H1 (cell line): ENCODE measurements at regions not wholly inside any gene's neighbourhood (a gene's known extent, or its start where the extent isn't known, plus 50 kb on each side); places are given as distances from the start of the nearest gene placed in this dataset.

ENCODE experiments used
- CTCF ChIA-PET: fragments of 300-600 bp; sonication (Branson Sonifier 250); formaldehyde crosslinking; loops from one replicate; lab custom pipeline; 2021; ENCODE audit not compliant: partially characterized antibody; lab: Charles Lee
- POLR2A ChIA-PET: fragments of 300-600 bp; sonication (Branson Sonifier 250); formaldehyde crosslinking; loops from one replicate; lab custom pipeline; 2021; ENCODE audit warnings: inconsistent platforms; ENCODE audit not compliant: partially characterized antibody; lab: Charles Lee
- DNase-seq, 2 experiments: peaks; one replicate each; pipeline versions ENCODE4 v3.0.0 to v3.0.0-alpha.2; 2010 to 2022; ENCODE audit warnings: low spot score in 2 of 2, low read depth in 1 of 2, mixed read lengths in 1 of 2
- FAIRE-seq: peaks from 2 replicates; lab custom pipeline; 2011; peaks lifted over from hg19 to GRCh38; lab: Jason Lieb, UNC
- H2AFZ ChIP-seq: 2 replicates; pipeline ENCODE4 v1.8.1; 2012; ENCODE audit warnings: low read length, inconsistent platforms
- H2AK5ac ChIP-seq: 2 replicates; pipeline ENCODE4 v1.6.1; 2013; ENCODE audit warnings: low read depth, low read length
- H2BK120ac ChIP-seq: replicated peaks from 2 replicates; pipeline ENCODE3; 2013; ENCODE audit warnings: low read depth, low read length, inconsistent platforms
- H2BK12ac ChIP-seq: 2 replicates; pipeline ENCODE4 v1.6.1; 2013; ENCODE audit warnings: low read depth, low read length
- H2BK15ac ChIP-seq: 2 replicates; pipeline ENCODE4 v1.6.1; 2013; ENCODE audit warnings: low read length
- H2BK20ac ChIP-seq: 2 replicates; pipeline ENCODE4 v1.6.1; 2013; ENCODE audit warnings: low read length
- H2BK5ac ChIP-seq: 2 replicates; pipeline ENCODE4 v1.6.1; 2013; ENCODE audit warnings: low read depth, low read length
- H3K14ac ChIP-seq: 2 replicates; pipeline ENCODE4 v1.6.1; 2013; ENCODE audit warnings: inconsistent platforms; ENCODE audit not compliant: insufficient read length
- H3K18ac ChIP-seq: 2 replicates; pipeline ENCODE4 v1.6.1; 2013; ENCODE audit warnings: low read length; ENCODE audit errors: extremely low read depth
- H3K23ac ChIP-seq: 2 replicates; pipeline ENCODE4 v1.6.1; 2013; ENCODE audit warnings: inconsistent platforms; ENCODE audit not compliant: insufficient read length
- H3K23me2 ChIP-seq: 2 replicates; pipeline ENCODE4 v1.6.1; 2013; ENCODE audit warnings: low read depth, low read length
- H3K27ac ChIP-seq: 2 replicates; pipeline ENCODE4 v1.6.1; 2011; ENCODE audit warnings: low read depth, low read length, inconsistent platforms
- H3K27me3 ChIP-seq, 4 experiments: replicated peaks in 1 of 4; 1 replicate in 1 of 4; 2 replicates in 3 of 4; pipeline versions ENCODE4 v1.6.1 to v1.8.1; 2011 to 2013; ENCODE audit warnings: low read length in 3 of 4, mild to moderate bottlenecking in 3 of 4, inconsistent platforms in 2 of 4, mixed read lengths in 2 of 4, moderate library complexity in 1 of 4; ENCODE audit not compliant: control insufficient read depth in 3 of 4, insufficient read depth in 3 of 4; ENCODE audit errors: extremely low read depth in 1 of 4
- H3K36me3 ChIP-seq, 4 experiments: 2 replicates each; pipeline versions ENCODE4 v1.6.1 to v1.8.1; 2011 to 2013; ENCODE audit warnings: mild to moderate bottlenecking in 4 of 4, low read length in 3 of 4, moderate library complexity in 2 of 4, control low read depth in 1 of 4, inconsistent platforms in 1 of 4; ENCODE audit not compliant: insufficient read depth in 4 of 4, control insufficient read depth in 2 of 4
- H3K4ac ChIP-seq: replicated peaks from 2 replicates; pipeline ENCODE3; 2013; ENCODE audit warnings: low read length, low read depth, mixed read lengths, inconsistent platforms; ENCODE audit not compliant: insufficient read length
- H3K4me1 ChIP-seq, 4 experiments: replicated peaks in 1 of 4; 1 replicate in 1 of 4; 2 replicates in 3 of 4; pipeline versions ENCODE4 v1.6.1 to v1.8.1; 2011 to 2013; ENCODE audit warnings: low read length in 3 of 4, inconsistent platforms in 2 of 4, mixed read lengths in 1 of 4; ENCODE audit not compliant: insufficient read depth in 4 of 4, control insufficient read depth in 3 of 4
- H3K4me2 ChIP-seq, 2 experiments: 2 replicates each; pipeline versions ENCODE4 v1.6.1 to v1.8.1; 2011 to 2013; ENCODE audit warnings: low read depth in 2 of 2, low read length in 2 of 2, control low read depth in 1 of 2, inconsistent platforms in 1 of 2, mild to moderate bottlenecking in 1 of 2; ENCODE audit not compliant: insufficient read depth in 1 of 2
- H3K4me3 ChIP-seq, 4 experiments: fragments of 200-600, 300-600 bp in 1 of 4; sonication (generic), shearing (Covaris generic), sonication (Bioruptor Twin) in 1 of 4; 2 replicates each; pipeline versions ENCODE4 v1.5.1 to v1.8.1; 2011 to 2016; ENCODE audit warnings: low read length in 4 of 4, low read depth in 3 of 4, control low read depth in 2 of 4, inconsistent platforms in 2 of 4, mild to moderate bottlenecking in 2 of 4, mixed read lengths in 1 of 4, moderate library complexity in 1 of 4; ENCODE audit not compliant: insufficient read depth in 2 of 4; ENCODE audit errors: extremely low read depth in 1 of 4
- H3K56ac ChIP-seq: replicated peaks from 2 replicates; pipeline ENCODE3; 2013; ENCODE audit warnings: low read depth, mild to moderate bottlenecking, mixed read lengths, low read length, inconsistent platforms; ENCODE audit not compliant: insufficient read length
- H3K79me1 ChIP-seq: 2 replicates; pipeline ENCODE4 v1.6.1; 2013; ENCODE audit warnings: low read depth, low read length, control low read depth
- H3K79me2 ChIP-seq, 2 experiments: 2 replicates each; pipeline versions ENCODE4 v1.6.1 to v1.8.1; 2012 to 2013; ENCODE audit warnings: low read length in 2 of 2, mild to moderate bottlenecking in 2 of 2, inconsistent platforms in 1 of 2; ENCODE audit not compliant: insufficient read depth in 2 of 2, control insufficient read depth in 1 of 2
- H3K9ac ChIP-seq, 4 experiments: replicated peaks in 1 of 4; 1 replicate in 1 of 4; 2 replicates in 3 of 4; pipeline versions ENCODE4 v1.6.1 to v1.8.1; 2011 to 2013; ENCODE audit warnings: low read depth in 3 of 4, low read length in 3 of 4, control low read depth in 2 of 4, mild to moderate bottlenecking in 2 of 4, moderate library complexity in 2 of 4, inconsistent platforms in 1 of 4; ENCODE audit errors: extremely low read depth in 1 of 4
- H3K9me3 ChIP-seq, 2 experiments: 2 replicates each; pipeline versions ENCODE4 v1.6.1 to v1.8.1; 2012 to 2013; ENCODE audit warnings: mild to moderate bottlenecking in 2 of 2, moderate library complexity in 2 of 2, control low read depth in 1 of 2, inconsistent platforms in 1 of 2, low read depth in 1 of 2, low read length in 1 of 2, mixed read lengths in 1 of 2; ENCODE audit not compliant: insufficient read depth in 2 of 2
- H4K20me1 ChIP-seq, 2 experiments: replicated peaks in 1 of 2; 2 replicates each; pipeline versions ENCODE3 to v1.8.1; 2011 to 2013; ENCODE audit warnings: inconsistent platforms in 2 of 2, low read length in 2 of 2, mild to moderate bottlenecking in 1 of 2; ENCODE audit not compliant: insufficient read depth in 2 of 2, control insufficient read depth in 1 of 2
- H4K5ac ChIP-seq: 2 replicates; pipeline ENCODE4 v1.6.1; 2013; ENCODE audit warnings: low read length, low read depth, mixed read lengths, inconsistent platforms; ENCODE audit not compliant: insufficient read length
- H4K8ac ChIP-seq: 2 replicates; pipeline ENCODE4 v1.8.0; 2013; ENCODE audit warnings: mild to moderate bottlenecking, moderate library complexity, low read length, inconsistent platforms; ENCODE audit not compliant: insufficient read depth; ENCODE audit errors: extremely low read depth
- H4K91ac ChIP-seq: replicated peaks from 2 replicates; pipeline ENCODE3; 2013; ENCODE audit warnings: low read length, mixed read lengths, inconsistent platforms; ENCODE audit not compliant: insufficient read length
- BCL11A ChIP-seq, 2 experiments: IDR thresholded peaks; one replicate each; pipeline ENCODE4 v1.6.1; 2011; ENCODE audit warnings: low read depth in 2 of 2, low read length in 2 of 2, mild to moderate bottlenecking in 2 of 2
- BRCA1 ChIP-seq: IDR thresholded peaks from 2 replicates; pipeline ENCODE4 v1.6.1; 2012; ENCODE audit warnings: low read depth, low read length, improper control_type of control experiment
- CEBPB ChIP-seq: IDR thresholded peaks from 2 replicates; pipeline ENCODE4 v1.6.1; 2012; ENCODE audit warnings: low read depth, low read length
- CHD2 ChIP-seq: IDR thresholded peaks from 2 replicates; pipeline ENCODE4 v1.6.1; 2012; ENCODE audit warnings: low read length, improper control_type of control experiment
- EZH2 ChIP-seq: fragments of 200-600 bp; sonication (generic); IDR thresholded peaks from 2 replicates; pipeline ENCODE4 v1.7.1; 2012; ENCODE audit warnings: low read depth, mild to moderate bottlenecking, moderate library complexity, low read length, inconsistent platforms; ENCODE audit not compliant: severe bottlenecking
- GTF2F1 ChIP-seq: IDR thresholded peaks from 2 replicates; pipeline ENCODE4 v1.6.1; 2012; ENCODE audit warnings: low read depth, low read length, improper control_type of control experiment, borderline replicate concordance
- MAFK ChIP-seq: IDR thresholded peaks from 2 replicates; pipeline ENCODE4 v1.6.1; 2012; ENCODE audit warnings: low read depth, mild to moderate bottlenecking, improper control_type of control experiment, low read length
- RXRA ChIP-seq: IDR thresholded peaks from 2 replicates; pipeline ENCODE4 v1.6.1; 2011; ENCODE audit warnings: low read depth, mild to moderate bottlenecking, low read length, moderate library complexity; ENCODE audit not compliant: insufficient read depth
- SIRT6 ChIP-seq: IDR thresholded peaks from one replicate; pipeline ENCODE4 v1.7.1; 2012; ENCODE audit warnings: low read length, inconsistent platforms
- SP1 ChIP-seq: IDR thresholded peaks from 2 replicates; pipeline ENCODE4 v1.6.1; 2011; ENCODE audit warnings: low read depth, low read length
- TAF1 ChIP-seq: IDR thresholded peaks from 2 replicates; pipeline ENCODE4 v1.6.1; 2011; ENCODE audit warnings: mild to moderate bottlenecking, low read depth, low read length
- TBP ChIP-seq: IDR thresholded peaks from 2 replicates; pipeline ENCODE4 v1.6.1; 2011; ENCODE audit warnings: low read depth, low read length, improper control_type of control experiment
- TEAD4 ChIP-seq: IDR thresholded peaks from 2 replicates; pipeline ENCODE4 v1.6.1; 2012; ENCODE audit warnings: low read depth, low read length, inconsistent platforms, mixed read lengths
- YY1 ChIP-seq: IDR thresholded peaks from 2 replicates; pipeline ENCODE4 v1.6.1; 2011; ENCODE audit warnings: low read depth, mild to moderate bottlenecking, low read length
- WGBS, 2 experiments: shearing (Covaris generic) in 1 of 2; methylation state at CpG; one replicate each; pipeline versions ENCODE4 v1.1.6 to v1.1.7; 2013 to 2015; ENCODE audit warnings: low lambda C conversion rate in 2 of 2, mixed read lengths in 2 of 2, inconsistent platforms in 1 of 2, low coverage in 1 of 2, missing lambda C conversion rate in 1 of 2; ENCODE audit not compliant: insufficient replicate concordance in 2 of 2, insufficient coverage in 1 of 2, insufficient read length in 1 of 2; ENCODE audit errors: extremely low coverage in 1 of 2, missing lambda C conversion rate in 1 of 2; 5-methylcytosine and 5-hydroxymethylcytosine counted together
- TF ChIP-seq, protein P1 (sequence below): IDR thresholded peaks from 2 replicates; pipeline ENCODE4 v1.6.1; 2012; ENCODE audit warnings: low read length, inconsistent platforms

DNA sequence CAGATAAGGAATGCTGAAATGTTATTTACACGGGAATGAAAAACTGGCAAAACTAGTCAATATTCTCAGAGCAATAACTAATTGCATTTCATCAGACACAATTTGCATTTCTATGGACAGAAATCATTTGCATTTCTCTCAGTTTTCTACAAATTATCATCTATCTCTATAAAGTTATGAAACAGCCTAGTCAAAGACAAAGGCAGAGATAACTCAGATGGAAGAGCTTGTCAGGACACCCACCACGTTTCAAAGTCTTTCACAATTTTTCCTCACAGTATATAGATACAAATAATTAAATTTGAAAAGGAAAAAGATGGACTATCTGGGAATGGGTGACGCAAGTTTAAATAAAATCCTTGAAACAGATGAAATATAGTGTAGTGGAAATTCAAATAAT lies 230.8 kb downstream of the GASK1B start:
- H3K9ac ChIP-seq = no peak overlapping the region
- H3K27ac ChIP-seq = no peak overlapping the region
- no peaks in the 10 kb centered on the region for H3K79me1 ChIP-seq
- H2BK20ac ChIP-seq = no peak overlapping the region
- H3K18ac ChIP-seq = no peak overlapping the region
- H3K4me1 ChIP-seq = no peaks in the 10 kb centered on the region
- no peak for FAIRE-seq
- no peak overlapping the region for H2BK15ac ChIP-seq
- no peak overlapping the region for H2BK12ac ChIP-seq
- no peak overlapping the region for H2AFZ ChIP-seq
- ChIA-PET CTCF (interaction anchor here (0.6 to 1.8 kb wide), 3 partner anchors 18 to 476 kb away, joined by 3 to 4 read pairs (median 4); no protein-coding TSS in a partner anchor), POLR2A (no interaction called here)
- H3K4me2 ChIP-seq = no peak overlapping the region
- no peak overlapping the region for H2BK120ac ChIP-seq
- no peak for DNase-seq
- 60% methylated on average over 3 of the region's 3 CpGs; no CpG with 5 or more reads in 1 of the 2 experiments for WGBS, 2 experiments
- no peak overlapping the region for H3K14ac ChIP-seq
- H3K9me3 ChIP-seq = no peaks in the 10 kb centered on the region
- no peak overlapping the region for H4K8ac ChIP-seq
- H3K23ac ChIP-seq = no peak overlapping the region
- H3K4me3 ChIP-seq = no peak overlapping the region
- H3K79me2 ChIP-seq = no peaks in the 10 kb centered on the region
- H3K27me3 ChIP-seq = no peaks in the 10 kb centered on the region
- H2AK5ac ChIP-seq = no peak overlapping the region
- no peak overlapping the region for H4K91ac ChIP-seq
- H2BK5ac ChIP-seq = no peak overlapping the region
- H3K56ac ChIP-seq = no peak overlapping the region
- no peaks in the 10 kb centered on the region for H3K36me3 ChIP-seq
- H3K23me2 ChIP-seq = no peaks in the 10 kb centered on the region
- H3K4ac ChIP-seq = no peak overlapping the region
- H4K20me1 ChIP-seq = no peaks in the 10 kb centered on the region
- no peak overlapping the region for H4K5ac ChIP-seq
- TF ChIP-seq TEAD4 = no peak
- no peak for TF ChIP-seq TAF1
- TF ChIP-seq SP1 = no peak
- TF ChIP-seq BCL11A (IDR thresholded peaks at IDR 0.05; ENCODE audit: low read depth in 2 of 2, low read length in 2 of 2) = no peak
- no peak for TF ChIP-seq RXRA
- no peak for TF ChIP-seq BRCA1
- TF ChIP-seq, protein P1, sequence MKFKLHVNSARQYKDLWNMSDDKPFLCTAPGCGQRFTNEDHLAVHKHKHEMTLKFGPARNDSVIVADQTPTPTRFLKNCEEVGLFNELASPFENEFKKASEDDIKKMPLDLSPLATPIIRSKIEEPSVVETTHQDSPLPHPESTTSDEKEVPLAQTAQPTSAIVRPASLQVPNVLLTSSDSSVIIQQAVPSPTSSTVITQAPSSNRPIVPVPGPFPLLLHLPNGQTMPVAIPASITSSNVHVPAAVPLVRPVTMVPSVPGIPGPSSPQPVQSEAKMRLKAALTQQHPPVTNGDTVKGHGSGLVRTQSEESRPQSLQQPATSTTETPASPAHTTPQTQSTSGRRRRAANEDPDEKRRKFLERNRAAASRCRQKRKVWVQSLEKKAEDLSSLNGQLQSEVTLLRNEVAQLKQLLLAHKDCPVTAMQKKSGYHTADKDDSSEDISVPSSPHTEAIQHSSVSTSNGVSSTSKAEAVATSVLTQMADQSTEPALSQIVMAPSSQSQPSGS = no peak
- TF ChIP-seq MAFK = no peak
- no peak for TF ChIP-seq YY1
- TF ChIP-seq CHD2 = no peak
- TF ChIP-seq SIRT6 = no peak
- no peak for TF ChIP-seq GTF2F1
- no peak for TF ChIP-seq CEBPB
- no peak for TF ChIP-seq EZH2
- no peak for TF ChIP-seq TBP
